Central memory CD4-positive, alpha-beta T cell (primary cell): ENCODE measurements at regions not wholly inside any gene's neighbourhood (a gene's known extent, or its start where the extent isn't known, plus 50 kb on each side); places are given as distances from the start of the nearest gene placed in this dataset.
"Not testable (repeated sequence)": the region's sequence is repeated elsewhere in the genome, so short reads cannot be mapped to it uniquely, and the experiment has no call there.

ENCODE experiments used
- DNase-seq: peaks from one replicate; pipeline ENCODE4 v3.0.0; 2022

DNA sequence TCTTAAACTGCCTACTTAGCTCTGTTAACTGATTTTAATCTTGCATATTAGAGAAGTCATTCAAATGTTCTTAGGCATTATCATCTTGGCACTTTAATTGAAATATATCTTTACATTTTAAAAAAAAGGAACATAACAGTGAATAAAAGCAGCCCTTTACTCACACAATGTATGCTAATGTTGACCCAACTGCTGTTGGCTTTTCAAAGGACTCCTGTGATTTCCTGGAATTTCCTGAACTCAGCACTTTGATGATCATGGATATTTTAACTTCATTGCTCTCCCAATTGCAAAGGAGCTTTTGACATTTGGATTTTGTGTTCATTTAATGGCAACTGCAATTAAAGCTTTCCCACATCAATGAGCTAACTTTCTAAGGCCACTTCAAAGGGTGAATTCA, 1230.3 kb downstream of the DIAPH3 start:
- DNase-seq = no peak

DNA sequence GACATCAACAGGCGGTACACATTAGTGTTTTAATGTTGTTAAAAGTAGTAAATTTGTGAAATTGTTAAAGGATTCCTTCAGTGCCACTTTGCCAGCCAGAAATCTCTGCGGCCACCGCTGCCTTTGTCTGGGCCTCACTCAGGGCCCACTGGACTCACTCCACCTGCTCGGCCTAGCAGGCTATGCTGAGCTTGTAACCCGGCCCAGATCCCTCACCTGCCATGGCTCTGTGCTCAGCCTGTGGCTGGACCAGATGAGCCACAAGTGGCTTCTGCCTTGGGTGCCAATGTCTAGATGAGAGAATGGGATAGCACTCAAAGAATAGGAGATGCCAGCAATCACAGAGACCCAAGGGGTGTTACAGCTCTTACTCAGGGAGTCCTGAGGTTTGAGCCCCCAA, 1228.0 kb downstream of the DIAPH3 start:
- no peak for DNase-seq

DNA sequence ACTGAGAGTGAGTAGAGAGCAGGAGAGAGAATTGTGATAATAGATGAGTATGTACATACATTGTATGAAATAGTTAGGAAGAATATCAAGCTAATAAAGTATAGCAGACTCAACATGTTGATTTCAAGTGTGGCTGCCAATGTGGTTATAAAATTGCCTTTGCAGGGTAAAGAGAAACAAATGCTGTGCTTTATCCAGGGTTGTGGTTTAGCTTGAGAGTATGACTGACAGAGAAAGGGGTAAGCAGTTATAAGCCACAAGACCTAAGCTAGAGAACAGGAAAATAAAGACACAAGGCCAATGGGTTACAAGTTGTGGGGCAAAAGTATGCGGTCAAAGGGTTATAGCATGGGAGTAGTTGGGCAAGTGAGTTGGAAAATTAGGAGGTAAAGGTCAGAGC, 1217.5 kb downstream of the DIAPH3 start:
- DNase-seq = no peak

DNA sequence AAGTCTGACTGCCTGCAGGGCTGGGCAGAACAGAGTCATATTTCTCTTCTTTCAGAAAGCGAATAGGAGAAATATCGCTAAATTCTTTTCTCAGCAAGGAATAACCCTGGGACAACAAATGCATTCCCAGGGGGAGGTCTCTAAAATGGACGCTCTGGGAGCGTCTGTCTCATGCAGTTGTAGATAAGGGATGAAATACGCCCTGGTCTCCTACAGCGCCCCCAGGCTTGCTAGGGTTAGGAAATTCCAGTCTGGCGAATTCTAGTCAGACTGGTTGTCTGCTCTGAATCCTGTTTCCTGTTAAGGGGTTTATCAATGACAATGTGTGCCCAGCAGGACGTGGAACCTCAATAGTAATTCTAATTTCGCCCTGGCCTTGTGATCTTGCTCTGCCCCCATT, 1214.1 kb downstream of the DIAPH3 start:
- no peak for DNase-seq

DNA sequence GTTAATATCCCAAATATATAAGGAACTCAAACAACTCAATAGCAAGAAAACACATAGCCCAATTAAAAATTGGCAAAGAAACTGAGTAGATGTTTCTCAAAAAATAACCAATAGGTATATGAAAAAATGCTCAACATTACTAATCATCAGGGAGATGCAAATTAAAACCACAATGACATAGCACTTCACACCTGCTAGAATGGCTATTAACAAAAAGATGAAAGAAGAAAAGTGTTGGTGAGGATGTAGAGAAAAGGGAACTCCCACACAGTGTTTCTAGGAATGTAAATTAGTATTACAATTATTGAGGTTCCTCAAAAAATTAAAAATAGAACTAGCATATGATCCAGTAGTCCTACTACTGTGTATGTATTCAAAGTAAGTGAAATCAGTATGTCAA, 1212.8 kb downstream of the DIAPH3 start:
- no peak for DNase-seq

DNA sequence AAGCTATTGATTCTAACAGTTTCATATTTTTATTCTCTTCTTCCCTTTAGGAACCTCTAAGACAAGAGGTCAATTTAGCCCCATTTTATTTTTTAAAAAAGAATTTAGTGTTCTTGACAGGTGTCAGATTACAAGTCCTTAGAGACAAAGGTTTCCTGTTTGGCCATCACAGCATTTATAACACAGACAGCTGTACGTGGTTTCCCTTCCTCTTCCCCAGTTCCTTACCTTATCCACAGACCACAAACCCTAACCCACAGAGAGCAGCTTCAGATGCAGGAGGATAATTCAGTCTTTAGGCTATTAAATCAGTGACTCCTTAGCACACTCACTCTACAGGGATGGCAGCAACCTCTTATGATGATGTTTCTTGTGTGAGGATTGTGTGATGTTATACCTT, 1210.1 kb downstream of the DIAPH3 start:
- DNase-seq = no peak

DNA sequence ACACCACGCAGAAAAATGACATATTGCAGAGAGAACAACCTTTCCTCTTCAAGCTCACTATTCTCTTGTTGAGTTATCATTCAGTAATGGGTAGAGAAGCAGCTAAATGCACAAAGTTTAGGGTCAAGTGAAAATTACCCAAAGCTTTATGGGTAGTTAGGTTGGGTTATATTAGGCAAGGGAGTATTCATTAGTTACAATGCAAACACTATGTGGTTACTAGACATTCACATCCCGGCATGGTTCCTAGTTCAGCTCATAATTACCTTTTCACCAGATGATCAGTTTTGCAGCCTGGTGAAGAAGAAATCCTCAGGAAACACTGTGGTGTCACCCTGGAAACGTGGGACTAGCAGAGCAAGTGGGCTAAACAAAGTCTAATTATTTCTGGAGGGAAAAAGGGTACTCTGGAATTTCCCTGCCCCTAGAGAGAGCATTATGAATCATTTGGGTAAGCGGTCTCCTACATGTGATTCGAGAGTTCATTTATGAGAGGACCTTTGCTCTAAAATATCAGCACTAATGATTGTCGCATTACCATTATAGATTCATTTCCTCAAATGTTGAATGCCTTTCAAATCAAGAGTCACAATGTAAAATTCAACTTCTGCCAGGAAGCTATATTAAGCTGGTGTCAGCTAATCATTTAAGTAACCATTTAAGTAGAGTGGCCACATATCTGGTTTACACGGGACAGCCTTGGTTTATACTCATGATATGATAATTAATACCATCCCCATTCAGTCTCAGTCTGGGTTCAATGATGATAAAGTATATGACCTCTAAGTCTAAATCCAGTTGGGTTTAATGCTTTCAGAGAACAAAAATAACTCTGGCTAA, 1208.0 kb downstream of the DIAPH3 start:
- DNase-seq = no peak

DNA sequence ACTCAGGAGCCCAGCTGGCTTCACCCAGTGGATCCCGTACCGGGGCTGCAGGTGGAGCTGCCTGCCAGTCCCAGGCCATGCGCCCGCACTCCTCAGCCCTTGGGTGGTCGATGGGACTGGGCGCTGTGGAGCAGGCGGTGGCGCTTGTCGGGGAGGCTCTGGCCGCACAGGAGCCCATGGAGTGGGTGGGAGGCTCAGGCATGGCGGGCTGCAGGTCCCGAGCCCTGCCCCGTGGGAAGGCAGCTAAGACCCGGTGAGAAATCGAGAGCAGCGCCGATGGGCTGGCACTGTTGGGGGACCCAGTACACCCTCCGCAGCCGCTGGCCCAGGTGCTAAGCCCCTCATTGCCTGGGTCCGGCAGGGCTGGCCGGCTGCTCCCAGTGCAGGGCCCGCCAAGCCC, 1205.6 kb downstream of the DIAPH3 start:
- DNase-seq = not testable (repeated sequence)

DNA sequence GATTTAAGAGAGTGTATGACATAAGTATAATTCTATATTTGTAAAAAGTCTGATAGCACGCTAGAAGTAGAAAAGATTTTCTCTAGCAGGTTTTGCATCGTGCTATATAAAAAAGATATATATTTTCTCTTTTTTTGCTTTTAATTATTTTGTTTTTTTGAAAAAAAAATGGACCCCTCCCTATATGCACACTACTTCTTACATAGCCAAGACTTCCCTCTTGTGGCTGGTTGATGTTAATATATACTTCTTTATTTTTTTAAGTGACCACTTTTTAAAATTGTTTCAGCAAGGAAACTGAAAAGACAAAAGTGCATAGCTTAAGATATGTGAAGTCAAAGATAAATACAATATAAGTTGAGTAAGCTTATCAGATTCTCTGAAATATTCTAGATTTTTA, 1202.8 kb downstream of the DIAPH3 start:
- no peak for DNase-seq

DNA sequence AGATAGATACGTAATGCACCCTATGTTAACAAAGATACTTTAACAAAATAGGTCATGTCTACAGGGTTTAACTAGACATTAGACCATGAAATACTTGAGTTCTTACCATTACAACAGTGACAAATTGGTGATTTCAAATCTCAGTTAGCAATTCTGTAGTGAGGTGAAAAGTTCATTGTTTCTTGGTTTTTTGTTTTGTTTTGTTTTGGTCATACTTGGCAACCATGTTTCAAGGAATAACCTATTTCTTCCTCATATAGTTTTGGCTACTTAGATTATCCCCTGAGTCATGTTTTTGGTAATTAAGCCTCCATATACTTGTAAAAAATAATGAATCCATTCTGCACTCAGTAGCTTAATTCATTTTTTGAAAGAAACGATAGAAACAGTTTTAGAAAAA, 1200.4 kb downstream of the DIAPH3 start:
- DNase-seq = no peak

DNA sequence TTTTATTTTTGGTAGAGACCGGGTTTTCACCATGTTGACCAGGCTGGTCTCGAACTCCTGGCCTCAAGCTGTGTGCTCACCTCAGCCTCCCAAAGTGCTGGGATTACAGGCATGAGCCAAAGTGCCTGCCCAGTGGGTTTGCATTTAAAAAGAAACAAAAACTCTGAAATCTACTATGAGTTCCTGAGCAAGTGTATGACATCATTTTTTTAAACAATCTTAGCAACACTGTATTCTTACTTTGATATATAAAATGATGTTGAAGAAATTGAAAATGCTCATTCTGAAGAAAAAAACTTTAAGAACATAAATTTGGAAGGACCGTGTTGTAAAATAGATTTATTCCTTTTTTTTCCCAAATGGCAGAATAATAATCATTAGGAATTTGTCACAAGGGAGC, 1199.7 kb downstream of the DIAPH3 start:
- DNase-seq = no peak

DNA sequence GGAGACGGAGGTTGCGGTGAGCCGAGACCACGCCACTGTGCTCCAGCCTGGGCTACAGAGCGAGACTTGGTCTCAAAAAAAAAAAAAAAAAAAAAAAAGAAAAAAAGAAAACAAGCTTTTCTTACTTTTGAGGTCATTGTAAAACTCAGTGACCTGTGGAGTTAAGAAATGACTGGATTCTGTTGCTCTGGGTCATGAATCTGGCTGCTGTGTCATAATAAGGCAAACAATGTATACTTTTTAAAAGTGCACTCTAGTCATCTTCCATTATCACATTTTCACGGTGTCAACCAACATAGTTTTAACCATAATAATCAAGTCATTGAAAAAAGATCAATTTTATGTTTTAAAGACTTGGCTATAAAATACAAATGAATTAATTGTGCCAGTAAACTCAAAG, 1186.6 kb downstream of the DIAPH3 start:
- no peak for DNase-seq

DNA sequence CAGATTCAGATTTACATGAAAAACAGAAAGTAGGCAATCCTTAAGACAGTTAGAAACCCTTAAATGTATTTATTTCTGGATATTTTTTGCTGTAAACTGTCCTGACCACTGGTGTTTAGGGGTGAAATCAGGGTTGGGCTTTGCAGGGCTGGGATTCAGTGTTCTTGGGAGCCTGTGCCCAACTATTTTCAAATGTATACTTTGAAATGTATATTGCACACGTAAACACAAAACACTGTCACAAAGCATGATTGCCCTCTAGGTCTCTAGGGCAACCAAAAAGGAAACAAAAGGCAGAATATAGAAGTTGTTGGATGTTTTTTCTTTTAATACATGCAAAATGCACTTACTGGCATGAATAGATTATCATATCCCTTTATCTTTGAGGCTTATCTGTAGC, 1185.4 kb downstream of the DIAPH3 start:
- DNase-seq = no peak

DNA sequence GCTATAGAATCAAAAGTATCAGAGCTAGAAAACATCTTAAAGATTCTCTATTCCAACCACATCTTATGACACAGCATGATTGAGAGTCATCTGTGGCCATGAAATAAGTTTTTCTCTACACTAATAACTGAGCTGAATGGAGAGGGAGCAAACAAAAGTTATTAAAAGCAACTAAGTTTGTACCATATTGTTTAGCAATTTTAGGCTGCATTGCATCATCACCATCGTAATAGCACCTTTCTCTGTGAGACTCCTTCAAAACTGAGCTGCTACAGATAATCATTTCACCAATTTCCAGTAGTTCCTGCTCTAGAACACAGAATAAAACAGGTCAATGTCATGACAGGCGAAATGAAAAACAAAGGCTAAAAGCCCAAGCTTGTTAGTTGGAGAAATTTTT, 1183.9 kb downstream of the DIAPH3 start:
- no peak for DNase-seq

DNA sequence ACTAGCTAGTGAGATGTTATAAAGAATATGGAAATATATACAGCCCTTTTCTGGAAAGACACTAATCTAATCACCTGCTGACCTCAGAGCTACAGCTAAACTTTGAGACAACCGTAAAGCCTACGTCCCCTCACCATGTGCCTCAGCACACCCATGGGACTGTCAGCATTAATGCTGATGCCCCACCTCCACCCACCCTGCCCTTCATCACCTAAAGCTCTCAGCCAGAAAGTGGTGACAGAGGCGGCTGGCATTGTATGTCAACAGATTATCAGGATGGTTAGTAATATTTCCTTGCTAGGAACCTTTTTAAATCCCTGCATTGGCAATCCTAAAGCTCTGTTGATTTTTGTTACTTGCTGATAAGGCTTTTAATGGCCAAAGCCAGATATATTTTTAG, 1177.9 kb downstream of the DIAPH3 start:
- no peak for DNase-seq

DNA sequence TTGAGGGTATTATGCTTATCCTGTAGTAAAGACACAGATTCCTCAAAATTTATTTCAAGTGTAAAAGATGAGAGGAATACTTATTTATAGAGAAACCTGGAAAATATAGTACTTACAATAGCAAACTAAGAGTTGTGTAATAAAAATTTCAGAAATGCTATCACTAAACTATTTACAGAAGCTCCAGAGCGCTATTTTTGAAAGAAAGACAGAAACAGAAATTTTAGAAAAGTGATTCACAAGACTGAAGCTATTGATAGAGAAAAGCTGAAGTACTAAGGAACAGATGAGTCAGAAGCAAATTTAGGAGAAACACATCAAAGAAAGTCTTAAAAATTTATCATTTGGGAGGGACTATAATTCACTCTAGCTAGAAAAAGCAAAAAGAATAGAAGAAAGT, 1174.2 kb downstream of the DIAPH3 start:
- DNase-seq = no peak

DNA sequence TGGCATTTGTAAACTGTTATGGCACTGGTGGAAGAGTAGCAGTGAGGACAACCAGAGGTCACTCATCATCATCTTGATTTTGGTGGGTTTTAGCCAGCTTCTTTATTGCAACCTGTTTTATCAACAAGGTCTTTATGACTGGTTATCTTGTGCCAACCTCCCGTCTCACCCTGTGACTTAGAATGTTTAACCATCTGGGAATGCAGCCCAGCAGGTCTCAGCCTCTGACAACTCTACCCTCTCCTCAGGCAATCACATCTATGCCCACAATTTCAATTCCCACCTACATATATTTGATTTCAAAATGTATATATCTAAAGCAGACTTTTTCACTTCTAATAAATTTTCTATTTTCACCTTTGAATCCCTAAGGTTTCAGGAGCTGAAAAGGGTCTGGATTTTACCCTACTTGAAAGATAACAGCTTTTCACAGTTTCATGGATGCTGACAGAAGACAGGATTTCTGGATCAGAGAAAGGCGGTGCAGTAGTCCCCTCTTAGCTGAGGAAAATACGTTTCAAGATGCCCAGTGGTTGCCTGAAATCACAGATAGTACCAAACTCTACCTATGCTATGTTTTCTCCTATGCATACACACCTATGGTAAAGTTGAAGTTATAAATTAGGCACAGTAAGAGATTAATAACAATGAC, 1171.8 kb downstream of the DIAPH3 start:
- DNase-seq = no peak

DNA sequence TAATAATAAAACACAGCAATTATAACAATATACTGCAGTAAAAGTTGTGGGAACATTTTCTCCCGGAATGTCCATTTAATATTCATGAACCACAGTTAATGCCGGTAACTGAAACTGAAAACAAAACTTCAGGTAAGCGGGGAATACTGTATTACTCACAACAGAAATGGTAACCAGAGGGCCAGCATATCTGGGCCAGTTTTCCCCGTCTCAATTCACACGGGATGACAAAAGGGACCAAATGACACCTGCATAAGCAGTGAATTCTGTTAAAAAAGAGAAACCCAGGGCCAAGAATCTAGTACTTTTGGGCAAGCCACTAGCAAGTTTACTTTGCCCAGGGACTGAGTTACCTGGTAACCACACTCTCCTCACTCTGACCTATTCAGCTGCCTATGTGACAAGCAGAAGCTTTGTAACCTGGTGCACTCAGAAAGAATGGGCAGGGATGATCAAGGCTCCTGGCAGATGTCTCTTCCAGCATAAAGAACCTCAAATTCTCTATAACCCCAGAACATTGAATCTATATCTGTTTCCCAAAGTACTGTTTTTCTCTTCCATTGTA, 1171.2 kb downstream of the DIAPH3 start:
- DNase-seq = no peak

DNA sequence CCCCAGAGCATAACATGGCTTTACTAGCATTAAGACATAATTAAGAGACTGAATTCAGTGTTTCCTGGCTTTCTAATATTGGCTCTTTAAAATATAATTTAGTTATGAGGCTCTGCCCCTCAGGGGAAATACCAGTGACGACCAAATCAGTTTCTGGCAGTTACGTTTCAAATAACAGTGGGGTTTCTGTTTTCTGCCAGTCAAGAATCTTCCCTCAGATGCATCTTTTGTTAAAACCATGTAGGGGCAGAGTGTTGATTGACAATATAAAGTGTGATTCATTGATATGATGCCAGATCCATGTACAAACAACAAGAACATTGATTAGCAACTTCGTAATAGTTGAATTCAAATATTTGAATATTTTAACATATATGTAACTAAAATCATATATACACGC, 1169.7 kb downstream of the DIAPH3 start:
- no peak for DNase-seq

DNA sequence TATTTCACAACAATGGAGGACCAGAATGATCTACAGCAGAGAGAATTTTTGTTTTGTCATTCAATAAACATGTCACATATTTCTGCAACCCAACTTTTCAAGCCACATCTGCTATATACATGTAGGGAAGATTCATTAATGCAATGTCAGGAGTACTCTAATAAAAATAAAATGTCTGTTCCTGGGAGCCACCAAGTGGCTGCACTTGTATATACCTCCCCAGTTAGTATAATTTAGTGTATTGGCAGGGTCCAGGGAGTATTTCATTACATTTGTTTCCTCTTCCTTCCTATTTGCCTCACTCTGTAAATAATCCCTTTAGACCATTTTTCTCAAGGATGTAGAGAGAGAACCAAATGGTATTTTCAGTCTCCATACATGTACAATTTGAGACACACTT, 1169.0 kb downstream of the DIAPH3 start:
- no peak for DNase-seq

DNA sequence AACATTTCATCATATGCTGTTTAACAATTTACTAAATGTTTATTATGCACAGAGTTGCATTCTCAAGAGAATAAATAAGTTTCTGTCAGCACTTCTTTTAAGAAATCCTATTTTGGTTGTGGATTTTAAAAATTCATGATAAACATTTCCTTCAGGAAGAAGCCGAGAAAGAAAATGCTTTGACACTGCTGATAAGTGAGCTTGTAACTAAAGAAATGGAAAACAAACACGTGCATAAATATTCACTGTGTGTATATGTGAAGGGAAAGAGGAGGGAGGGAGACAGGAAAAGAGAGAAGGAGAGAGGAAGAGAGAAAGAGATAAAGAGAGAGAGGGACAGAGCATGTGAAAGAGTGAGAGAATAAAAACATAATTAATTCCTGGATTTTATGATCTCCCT, 1165.0 kb downstream of the DIAPH3 start:
- DNase-seq = no peak

DNA sequence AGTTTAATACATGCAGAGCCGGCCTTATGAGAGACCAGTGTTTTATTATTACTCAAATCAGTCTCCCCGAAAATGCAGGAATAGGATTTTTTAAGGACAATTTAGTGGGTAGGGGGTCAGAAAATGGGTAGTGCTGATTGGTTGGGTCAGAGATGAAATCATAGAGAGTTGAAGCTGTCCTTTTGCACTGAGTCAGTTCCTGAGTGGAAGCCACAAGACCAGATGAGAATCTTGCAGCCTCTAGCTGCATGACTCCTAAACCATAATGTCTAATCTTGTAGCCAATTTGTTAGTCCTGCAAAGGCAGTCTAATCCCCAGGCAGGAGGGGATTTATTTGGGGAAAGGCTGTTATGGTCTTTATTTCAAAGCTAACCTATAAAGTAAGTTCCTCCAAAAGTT, 1163.9 kb downstream of the DIAPH3 start:
- DNase-seq = no peak

DNA sequence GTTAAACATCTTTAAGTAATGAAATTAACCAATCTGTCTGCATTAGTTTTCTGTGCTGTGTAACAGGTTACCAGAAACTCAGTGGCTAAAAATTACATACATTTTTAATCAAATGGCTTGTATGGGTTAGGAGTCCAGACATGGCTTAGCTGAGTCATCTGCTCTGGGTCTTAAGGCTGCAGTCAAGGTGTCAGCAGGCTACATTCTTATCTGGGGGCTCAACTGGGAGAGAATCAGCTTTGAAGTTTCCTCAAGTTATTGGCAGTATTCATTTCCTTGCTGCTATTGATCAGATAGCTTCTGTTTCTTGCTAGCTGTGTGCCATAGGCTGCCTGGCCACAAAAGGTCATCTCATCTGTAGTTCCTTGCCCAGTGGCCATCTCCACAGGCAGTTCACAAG, 1163.0 kb downstream of the DIAPH3 start:
- no peak for DNase-seq

DNA sequence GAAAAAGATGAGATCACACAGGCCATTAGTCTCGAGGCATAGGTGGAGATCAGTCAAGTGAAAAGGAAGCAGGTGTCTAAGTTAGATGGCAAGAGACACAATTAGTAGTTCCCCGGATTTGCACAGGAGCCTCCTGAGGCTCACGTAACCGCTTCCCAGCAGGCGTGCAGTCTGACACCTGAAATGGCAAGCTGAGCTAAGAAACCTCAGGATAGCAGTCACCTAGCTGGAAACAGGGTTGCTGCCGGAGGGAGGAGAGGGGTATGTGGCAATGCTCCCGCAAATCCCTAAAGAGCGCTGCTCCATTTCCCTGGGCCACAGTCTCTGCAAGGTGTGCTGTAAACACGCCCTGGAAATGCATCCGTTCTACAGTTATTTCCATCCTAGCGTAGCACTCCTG, 1151.0 kb downstream of the DIAPH3 start:
- no peak for DNase-seq
